ENCODE measurements at regions not wholly inside any gene's neighbourhood (a gene's known extent, or its start where the extent isn't known, plus 50 kb on each side); places are given as distances from the start of the nearest gene placed in this dataset.

GRCh38 chr1:57858740-57859139, 434.9 kb upstream of the DAB1 start:
- no peak for TF ChIP-seq CTCF (IDR thresholded peaks at IDR 0.05)
- TF ChIP-seq POLR2A (IDR thresholded peaks at IDR 0.05) = no peak
